ENCODE measurements at regions not wholly inside any gene's neighbourhood (a gene's known extent, or its start where the extent isn't known, plus 50 kb on each side); places are given as distances from the start of the nearest gene placed in this dataset.

DNA sequence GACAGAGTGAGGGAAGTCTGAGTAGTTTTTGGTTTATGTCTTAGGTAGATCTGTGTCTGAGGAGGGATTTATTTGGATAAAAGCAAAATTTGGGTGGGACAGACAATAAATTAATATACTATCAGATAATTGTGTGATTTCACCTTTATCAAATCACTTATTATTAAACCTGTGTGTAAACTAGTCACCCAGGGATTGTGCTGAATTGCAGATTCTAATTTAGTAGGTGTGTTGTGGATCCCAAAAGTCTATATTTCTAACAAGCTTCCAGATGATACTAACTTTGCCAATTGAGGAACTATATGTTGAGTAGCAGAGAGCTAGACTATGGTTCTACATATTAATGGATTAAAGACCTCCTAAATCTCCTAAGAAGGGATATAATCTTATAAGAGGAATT, 978.5 kb upstream of the FBXO33 start:
- no peak overlapping the region for H2AFZ ChIP-seq (ENCODE audit: low read depth, low read length)
- no peaks in the 10 kb centered on the region for H4K20me1 ChIP-seq (ENCODE audit: insufficient read depth)
- no peak overlapping the region for H3K9ac ChIP-seq (ENCODE audit: low read length)
- H3K4me2 ChIP-seq (ENCODE audit: low read length) = no peak overlapping the region
- no peaks in the 10 kb centered on the region for H3K27me3 ChIP-seq (ENCODE audit: insufficient read depth, low read depth, low read length)
- no peak for TF ChIP-seq EP300 (conservative IDR thresholded peaks at IDR 0.05; ENCODE audit: poor library complexity, severe bottlenecking)
- no peak for TF ChIP-seq REST (IDR thresholded peaks at IDR 0.05; ENCODE audit: borderline replicate concordance)
- no peak for TF ChIP-seq SMC3 (conservative IDR thresholded peaks at IDR 0.05; ENCODE audit: poor library complexity)
- TF ChIP-seq TAF1 (IDR thresholded peaks at IDR 0.05; ENCODE audit: low read depth) = no peak
- no peak for TF ChIP-seq RAD21 (conservative IDR thresholded peaks at IDR 0.05)
- no peak for TF ChIP-seq CTCF (IDR thresholded peaks at IDR 0.05; ENCODE audit: poor library complexity, severe bottlenecking)
- TF ChIP-seq EZH2 (IDR thresholded peaks at IDR 0.05; ENCODE audit: borderline replicate concordance, insufficient read depth, low read length, poor library complexity, severe bottlenecking) = no peak
- TF ChIP-seq POLR2AphosphoS5 (IDR thresholded peaks at IDR 0.05) = no peak
- TF ChIP-seq MXI1 (conservative IDR thresholded peaks at IDR 0.05; ENCODE audit: poor library complexity, severe bottlenecking) = no peak
- H3K79me2 ChIP-seq (replicated peaks; ENCODE audit: insufficient read depth, low read length) = no peaks in the 10 kb centered on the region
- H3K9me2 ChIP-seq (ENCODE audit: insufficient read depth, low read length) = no peaks in the 10 kb centered on the region
- H3K9me3 ChIP-seq (ENCODE audit: low read length) = peaks cover 18% of the 10 kb centered on the region
- no peak overlapping the region for H3K27ac ChIP-seq (ENCODE audit: low read length)
- H3K36me3 ChIP-seq (ENCODE audit: insufficient read depth, low read length) = no peaks in the 10 kb centered on the region
- no peaks in the 10 kb centered on the region for H3F3A ChIP-seq (ENCODE audit: insufficient read depth, low read length, poor library complexity, severe bottlenecking)
- no peak overlapping the region for H3K4me3 ChIP-seq (ENCODE audit: low read length)

GRCh38 chr14:40402957-40403356, 970.7 kb upstream of the FBXO33 start:
- no peaks in the 10 kb centered on the region for H3K9me2 ChIP-seq (ENCODE audit: insufficient read depth, low read length)
- peaks cover 16% of the 10 kb centered on the region for H3K9me3 ChIP-seq (ENCODE audit: low read length)
- no peaks in the 10 kb centered on the region for H3K79me2 ChIP-seq (replicated peaks; ENCODE audit: insufficient read depth, low read length)
- H2AFZ ChIP-seq (ENCODE audit: low read depth, low read length) = no peak overlapping the region
- H3K27ac ChIP-seq (ENCODE audit: low read length) = no peak overlapping the region
- no peak overlapping the region for H3K9ac ChIP-seq (ENCODE audit: low read length)
- no peaks in the 10 kb centered on the region for H4K20me1 ChIP-seq (ENCODE audit: insufficient read depth)
- H3K27me3 ChIP-seq (ENCODE audit: insufficient read depth, low read depth, low read length) = no peaks in the 10 kb centered on the region
- H3F3A ChIP-seq (ENCODE audit: insufficient read depth, low read length, poor library complexity, severe bottlenecking) = no peaks in the 10 kb centered on the region
- H3K36me3 ChIP-seq (ENCODE audit: insufficient read depth, low read length) = no peaks in the 10 kb centered on the region
- H3K4me2 ChIP-seq (ENCODE audit: low read length) = no peak overlapping the region
- TF ChIP-seq CTCF (IDR thresholded peaks at IDR 0.05; ENCODE audit: poor library complexity, severe bottlenecking) (no peak), EZH2 (IDR thresholded peaks at IDR 0.05; ENCODE audit: borderline replicate concordance, insufficient read depth, low read length, poor library complexity, severe bottlenecking) (no peak), MXI1 (conservative IDR thresholded peaks at IDR 0.05; ENCODE audit: poor library complexity, severe bottlenecking) (no peak), EP300 (conservative IDR thresholded peaks at IDR 0.05; ENCODE audit: poor library complexity, severe bottlenecking) (no peak), TAF1 (IDR thresholded peaks at IDR 0.05; ENCODE audit: low read depth) (no peak), POLR2AphosphoS5 (IDR thresholded peaks at IDR 0.05) (no peak), SMC3 (conservative IDR thresholded peaks at IDR 0.05; ENCODE audit: poor library complexity) (no peak), RAD21 (conservative IDR thresholded peaks at IDR 0.05) (no peak), REST (IDR thresholded peaks at IDR 0.05; ENCODE audit: borderline replicate concordance) (no peak)
- H3K4me3 ChIP-seq (ENCODE audit: low read length) = no peak overlapping the region

Data from neural cell (in vitro differentiated cells).